GM12878 (cell line): ENCODE measurements at regions not wholly inside any gene's neighbourhood (a gene's known extent, or its start where the extent isn't known, plus 50 kb on each side); places are given as distances from the start of the nearest gene placed in this dataset.

Experiments used
- ATAC-seq: fragments of 200-7000 bp; cut with Tn5 transposase; 3 replicates; pipeline ENCODE4 v1.9.1; 2020; ENCODE audit warnings: mild to moderate bottlenecking, moderate library complexity
- BruUV-seq: library from RNA; stranded (reverse); fragments of 400-500 nt; replicated peaks from 2 replicates; lab custom pipeline; 2021; lab: Mats Ljungman, UMichigan
- CTCF ChIA-PET: fragments of 300-600 bp; sonication (Branson Sonifier 250); formaldehyde crosslinking; extraction: SDS; loops from one replicate; lab custom pipeline; 2021; ENCODE audit warnings: inconsistent platforms; lab: Yijun Ruan, JAX
- POLR2A ChIA-PET: fragments of 350-600 bp; formaldehyde crosslinking; extraction: SDS; loops from one replicate; lab custom pipeline; 2021; ENCODE audit warnings: inconsistent platforms; lab: Charles Lee
- RAD21 ChIA-PET: fragments of 300-600 bp; sonication (Branson Sonifier 250); formaldehyde crosslinking; loops from one replicate; lab custom pipeline; 2023; ENCODE audit warnings: antibody characterized with exemption; ENCODE audit not compliant: unreplicated experiment; lab: Charles Lee
- SMC1A ChIA-PET: fragments of 300-600 bp; sonication (Branson Sonifier 250); formaldehyde crosslinking; loops from one replicate; lab custom pipeline; 2023; ENCODE audit not compliant: unreplicated experiment, uncharacterized antibody; lab: Charles Lee
- DNase-seq: peaks from one replicate; pipeline ENCODE4 v3.0.0-alpha.2; 2011; ENCODE audit warnings: low read depth, low spot score
- FAIRE-seq: peaks from 3 replicates; lab custom pipeline; 2011; peaks lifted over from hg19 to GRCh38; lab: Jason Lieb, UNC
- H2AFZ ChIP-seq: 2 replicates; pipeline ENCODE4 v1.6.0; 2011; ENCODE audit warnings: low read depth, low read length, control low read depth; ENCODE audit not compliant: control insufficient read depth
- H3K27ac ChIP-seq: 2 replicates; pipeline ENCODE4 v1.5.1; 2011; ENCODE audit warnings: control low read depth; ENCODE audit not compliant: control insufficient read depth, insufficient read depth
- H3K27me3 ChIP-seq, 2 experiments: replicated peaks in 1 of 2; 2 replicates each; pipeline versions ENCODE4 v1.6.0 to v1.6.1; 2011; ENCODE audit warnings: low read length in 1 of 2; ENCODE audit not compliant: control insufficient read depth in 2 of 2, insufficient read depth in 2 of 2
- H3K36me3 ChIP-seq, 2 experiments: 2 replicates each; pipeline ENCODE4 v1.5.1; 2011; ENCODE audit warnings: low read length in 1 of 2; ENCODE audit not compliant: control insufficient read depth in 2 of 2, insufficient read depth in 2 of 2
- H3K4me1 ChIP-seq: 2 replicates; pipeline ENCODE4 v1.6.1; 2011; ENCODE audit warnings: mild to moderate bottlenecking, low read length, moderate library complexity, mixed read lengths; ENCODE audit not compliant: control insufficient read depth, insufficient read depth
- H3K4me2 ChIP-seq: 2 replicates; pipeline ENCODE4 v1.6.0; 2011; ENCODE audit warnings: control low read depth; ENCODE audit not compliant: control insufficient read depth, insufficient read depth
- H3K4me3 ChIP-seq: fragments of 200-600 bp; sonication (generic); 2 replicates; pipeline ENCODE4 v1.5.1; 2016
- H3K79me2 ChIP-seq: 2 replicates; pipeline ENCODE4 v1.6.0; 2011; ENCODE audit warnings: low read length; ENCODE audit not compliant: control insufficient read depth, insufficient read depth
- H3K9ac ChIP-seq: 2 replicates; pipeline ENCODE4 v1.8.0; 2011; ENCODE audit warnings: low read length, control low read depth, mixed read lengths; ENCODE audit not compliant: control insufficient read depth, insufficient read depth
- H3K9me3 ChIP-seq: replicated peaks from 3 replicates; pipeline ENCODE4 v1.5.1; 2011; ENCODE audit warnings: mild to moderate bottlenecking, low read length; ENCODE audit not compliant: control insufficient read depth, insufficient read depth
- H4K20me1 ChIP-seq: 2 replicates; pipeline ENCODE4 v1.6.0; 2011; ENCODE audit not compliant: control insufficient read depth, insufficient read depth
- BMI1 ChIP-seq: fragments of 450-650 bp; IDR thresholded peaks from 2 replicates; pipeline ENCODE4 v1.6.1; 2016; ENCODE audit warnings: mild to moderate bottlenecking, moderate library complexity, borderline replicate concordance
- BRCA1 ChIP-seq: IDR thresholded peaks from 2 replicates; pipeline ENCODE4 v1.6.1; 2011; ENCODE audit warnings: low read depth, low read length, improper control_type of control experiment
- CEBPB ChIP-seq, 2 experiments: fragments of 150-350 bp in 1 of 2; IDR thresholded peaks; 2 replicates each; pipeline ENCODE4 v1.6.1; 2012 to 2014; ENCODE audit warnings: low read depth in 2 of 2, low read length in 2 of 2, borderline replicate concordance in 1 of 2, inconsistent platforms in 1 of 2
- ETV6 ChIP-seq, 2 experiments: fragments of 450-650 bp in 1 of 2; IDR thresholded peaks in 1 of 2; conservative IDR thresholded peaks in 1 of 2; 2 replicates each; pipeline ENCODE4 v1.6.1; 2014; ENCODE audit warnings: antibody characterized with exemption in 1 of 2, borderline replicate concordance in 1 of 2, low read depth in 1 of 2, mild to moderate bottlenecking in 1 of 2, moderate library complexity in 1 of 2
- HSF1 ChIP-seq: fragments of 150-350 bp; IDR thresholded peaks from 2 replicates; pipeline ENCODE4 v1.6.1; 2014; ENCODE audit warnings: mild to moderate bottlenecking, low read depth, low read length
- IRF4 ChIP-seq: IDR thresholded peaks from 2 replicates; pipeline ENCODE4 v1.6.1; 2011; ENCODE audit warnings: low read depth, low read length
- KAT2A ChIP-seq: conservative IDR thresholded peaks from 2 replicates; pipeline ENCODE4 v1.6.1; 2011; ENCODE audit warnings: low read depth, low read length; ENCODE audit not compliant: control insufficient read depth
- MTA2 ChIP-seq: fragments of 450-650 bp; IDR thresholded peaks from 2 replicates; pipeline ENCODE4 v1.6.1; 2016; ENCODE audit warnings: low read depth, mild to moderate bottlenecking, moderate library complexity
- NFXL1 ChIP-seq: fragments of 450-650 bp; IDR thresholded peaks from 2 replicates; pipeline ENCODE4 v1.6.1; 2017; ENCODE audit warnings: antibody characterized with exemption, mild to moderate bottlenecking, borderline replicate concordance
- NKRF ChIP-seq: fragments of 450-650 bp; conservative IDR thresholded peaks from 2 replicates; pipeline ENCODE4 v1.6.1; 2017; ENCODE audit warnings: mild to moderate bottlenecking, moderate library complexity
- REST ChIP-seq: IDR thresholded peaks from 2 replicates; pipeline ENCODE4 v1.6.1; 2012; ENCODE audit warnings: mild to moderate bottlenecking, low read depth, low read length
- SIN3A ChIP-seq: IDR thresholded peaks from 2 replicates; pipeline ENCODE4 v1.6.1; 2012; ENCODE audit warnings: low read depth, low read length, improper control_type of control experiment
- SMAD1 ChIP-seq: fragments of 450-650 bp; IDR thresholded peaks from 2 replicates; pipeline ENCODE4 v1.6.1; 2018; ENCODE audit warnings: mild to moderate bottlenecking, low read depth; ENCODE audit not compliant: partially characterized antibody
- USF2 ChIP-seq: IDR thresholded peaks from 2 replicates; pipeline ENCODE4 v1.6.1; 2011; ENCODE audit warnings: low read depth, low read length, improper control_type of control experiment, borderline replicate concordance
- ZNF207 ChIP-seq: fragments of 450-650 bp; IDR thresholded peaks from 2 replicates; pipeline ENCODE4 v1.6.1; 2014; ENCODE audit warnings: antibody characterized with exemption, mild to moderate bottlenecking, borderline replicate concordance
- WGBS: methylation state at CpG from one replicate; pipeline ENCODE4 v1.1.6; 2016; ENCODE audit warnings: low lambda C conversion rate; ENCODE audit not compliant: insufficient replicate concordance, insufficient coverage; ENCODE audit errors: missing lambda C conversion rate; 5-methylcytosine and 5-hydroxymethylcytosine counted together
- in situ Hi-C: fragments of 300-500 bp; cut with MboI; formaldehyde crosslinking; loops from 9 replicates; pipeline ENCODE4 v1.14.3; 2018; ENCODE audit warnings: mixed read lengths
- intact Hi-C: fragments of 100-400 bp; cut with micrococcal nuclease; formaldehyde crosslinking; loops from one replicate; pipeline ENCODE4 v1.14.2; 2022; ENCODE audit not compliant: unreplicated experiment

- BruUV-seq, result no TSS peak
- RAD21 ChIA-PET, result no interaction called here
- Histone ChIP-seq H3K36me3 (no peaks in the 10 kb centered on the region), H3K27me3 (no peaks in the 10 kb centered on the region), H4K20me1 (no peaks in the 10 kb centered on the region), H3K4me1 (no peaks in the 10 kb centered on the region), H3K27ac (no peak overlapping the region), H3K4me2 (no peak overlapping the region), H3K4me3 (no peak overlapping the region), H3K9ac (no peak overlapping the region), H3K9me3 (no peaks in the 10 kb centered on the region; the same call in 2 of the 3 replicates), H2AFZ (no peak overlapping the region), H3K79me2 (no peaks in the 10 kb centered on the region)
- TF ChIP-seq USF2 (no peak), ETV6 (conservative IDR thresholded peaks at IDR 0.05 in 1 of 2, IDR thresholded peaks at IDR 0.05 in 1 of 2; ENCODE audit: borderline replicate concordance in 1 of 2, low read depth in 1 of 2) (no peak), KAT2A (no peak), REST (no peak), BRCA1 (no peak), MTA2 (no peak), SIN3A (no peak), NFXL1 (no peak), SMAD1 (no peak), IRF4 (no peak), BMI1 (no peak), ZNF207 (no peak), CEBPB (IDR thresholded peaks at IDR 0.05; ENCODE audit: borderline replicate concordance in 1 of 2, low read depth in 2 of 2, low read length in 2 of 2) (no peak), HSF1 (no peak), NKRF (no peak)
- CTCF ChIA-PET, result interaction anchor here (0.8 kb wide), 1 partner anchor 14 kb away, joined by 3 read pairs; no protein-coding TSS in a partner anchor
- WGBS, result 0% methylated on average over 3 of the region's 3 CpGs
- no peak for DNase-seq
- no peak for ATAC-seq
- no peak for FAIRE-seq
- intact Hi-C loops (no loop called here), in situ Hi-C loops (no loop called here)
- POLR2A ChIA-PET, result no interaction called here
- SMC1A ChIA-PET, result no interaction called here
Measured at GRCh38 chr21:18725653-18726052, 322.1 kb upstream of the TMPRSS15 start.
